Activated B cell treated with CpG ODN at 0.5 μM for 24 hours (primary cell): ENCODE measurements at regions not wholly inside any gene's neighbourhood (a gene's known extent, or its start where the extent isn't known, plus 50 kb on each side); places are given as distances from the start of the nearest gene placed in this dataset.

Experiments used
- ATAC-seq: fragments of 200-7000 bp; cut with Tn5 transposase; one replicate; pipeline ENCODE4 v1.10.0; 2021; ENCODE audit warnings: low read depth, mild to moderate bottlenecking, moderate library complexity
- CTCF ChIA-PET: fragments of 350-600 bp; sonication (Branson Sonifier 250); formaldehyde crosslinking; loops from one replicate; lab custom pipeline; 2021; ENCODE audit warnings: antibody characterized with exemption; lab: Charles Lee
- POLR2A ChIA-PET: fragments of 350-600 bp; sonication (Branson Sonifier 250); formaldehyde crosslinking; loops from one replicate; lab custom pipeline; 2021; ENCODE audit warnings: antibody characterized with exemption; lab: Charles Lee
- DNase-seq: peaks from one replicate; pipeline ENCODE4 v3.0.0; 2022
- H3K27ac Mint-ChIP-seq: one replicate; pipeline ENCODE4 v1.8.0; 2020; ENCODE audit warnings: mixed read lengths
- H3K27me3 Mint-ChIP-seq: one replicate; pipeline ENCODE4 v1.8.0; 2021; ENCODE audit warnings: mixed read lengths
- H3K36me3 Mint-ChIP-seq: one replicate; pipeline ENCODE4 v1.8.0; 2021; ENCODE audit warnings: low read depth, mixed read lengths
- H3K4me1 Mint-ChIP-seq: one replicate; pipeline ENCODE4 v1.8.0; 2021; ENCODE audit warnings: mixed read lengths
- H3K4me3 Mint-ChIP-seq: one replicate; pipeline ENCODE4 v1.8.0; 2020; ENCODE audit warnings: mild to moderate bottlenecking, mixed read lengths
- H3K9me3 Mint-ChIP-seq: one replicate; pipeline ENCODE4 v1.8.0; 2020; ENCODE audit warnings: mixed read lengths
- CTCF ChIP-seq: fragments of 200-600 bp; IDR thresholded peaks from one replicate; pipeline ENCODE4 v1.8.0; 2022; ENCODE audit warnings: antibody characterized with exemption, mild to moderate bottlenecking
- intact Hi-C: fragments of 100-400 bp; cut with micrococcal nuclease; formaldehyde crosslinking; loops from one replicate; pipeline ENCODE4 v1.15.1; 2024

GRCh38 chr5:34450338-34450737, 205.8 kb upstream of the RAI14 start:
- intact Hi-C loops, result no loop called here
- no peak overlapping the region for H3K4me3 Mint-ChIP-seq
- H3K9me3 Mint-ChIP-seq, result no peaks in the 10 kb centered on the region
- no peaks in the 10 kb centered on the region for H3K36me3 Mint-ChIP-seq
- TF ChIP-seq CTCF, result no peak
- no peak overlapping the region for H3K27ac Mint-ChIP-seq
- POLR2A ChIA-PET, result no interaction called here
- CTCF ChIA-PET, result no interaction called here
- peaks cover 21% of the 10 kb centered on the region for H3K27me3 Mint-ChIP-seq
- ATAC-seq (no peak), DNase-seq (no peak)
- H3K4me1 Mint-ChIP-seq, result no peaks in the 10 kb centered on the region

GRCh38 chr5:34452170-34452828, 203.8 kb upstream of the RAI14 start:
- intact Hi-C loops, result no loop called here
- peaks cover 19% of the 10 kb centered on the region for H3K27me3 Mint-ChIP-seq
- no peak overlapping the region for H3K4me3 Mint-ChIP-seq
- no peaks in the 10 kb centered on the region for H3K4me1 Mint-ChIP-seq
- no peaks in the 10 kb centered on the region for H3K9me3 Mint-ChIP-seq
- DNase-seq (no peak), ATAC-seq (no peak)
- TF ChIP-seq CTCF, result no peak
- no peak overlapping the region for H3K27ac Mint-ChIP-seq
- POLR2A ChIA-PET, result no interaction called here
- CTCF ChIA-PET, result no interaction called here
- H3K36me3 Mint-ChIP-seq, result no peaks in the 10 kb centered on the region

- CTCF ChIA-PET, result interaction anchor here (1.2 kb wide), 1 partner anchor 30 kb away, joined by 4 read pairs; no protein-coding TSS in a partner anchor
- Mint-ChIP-seq H3K27ac (no peak overlapping the region), H3K4me3 (no peak overlapping the region), H3K36me3 (no peaks in the 10 kb centered on the region), H3K4me1 (no peaks in the 10 kb centered on the region), H3K9me3 (no peaks in the 10 kb centered on the region), H3K27me3 (peaks cover 14% of the 10 kb centered on the region)
- no peak for DNase-seq
- POLR2A ChIA-PET, result no interaction called here
- no peak for ATAC-seq
- intact Hi-C loops, result no loop called here
- no peak for TF ChIP-seq CTCF
Measured at GRCh38 chr5:34455098-34455497, 201.0 kb upstream of the RAI14 start.

- no peak overlapping the region for H3K27ac Mint-ChIP-seq
- H3K4me3 Mint-ChIP-seq, result no peak overlapping the region
- H3K9me3 Mint-ChIP-seq, result peaks cover 5% of the 10 kb centered on the region
- no peaks in the 10 kb centered on the region for H3K27me3 Mint-ChIP-seq
- intact Hi-C loops, result no loop called here
- ChIA-PET CTCF (interaction anchor here (2.1 kb wide), 1 partner anchor 15 kb away, joined by 8 read pairs; no protein-coding TSS in a partner anchor), POLR2A (no interaction called here)
- ATAC-seq, result no peak
- H3K4me1 Mint-ChIP-seq, result peaks cover 3% of the 10 kb centered on the region
- no peak for TF ChIP-seq CTCF
- no peaks in the 10 kb centered on the region for H3K36me3 Mint-ChIP-seq
- DNase-seq, result no peak
Measured at GRCh38 chr5:34459908-34460307, 196.2 kb upstream of the RAI14 start.

- TF ChIP-seq CTCF, result no peak
- intact Hi-C loops, result no loop called here
- H3K27me3 Mint-ChIP-seq, result no peaks in the 10 kb centered on the region
- no peak for DNase-seq
- POLR2A ChIA-PET, result no interaction called here
- H3K36me3 Mint-ChIP-seq, result no peaks in the 10 kb centered on the region
- ATAC-seq, result no peak
- no peak overlapping the region for H3K27ac Mint-ChIP-seq
- H3K4me3 Mint-ChIP-seq, result no peak overlapping the region
- CTCF ChIA-PET, result interaction anchor here (2.1 kb wide), 1 partner anchor 15 kb away, joined by 8 read pairs; no protein-coding TSS in a partner anchor
- peaks cover 5% of the 10 kb centered on the region for H3K9me3 Mint-ChIP-seq
- peaks cover 4% of the 10 kb centered on the region for H3K4me1 Mint-ChIP-seq
Measured at GRCh38 chr5:34460496-34460895, 195.6 kb upstream of the RAI14 start.
